ENCODE measurements at regions not wholly inside any gene's neighbourhood (a gene's known extent, or its start where the extent isn't known, plus 50 kb on each side); places are given as distances from the start of the nearest gene placed in this dataset.

- no peak for TF ChIP-seq CTCF (IDR thresholded peaks at IDR 0.05)
- no peak for TF ChIP-seq POLR2A (IDR thresholded peaks at IDR 0.05)
These were observed 268.8 kb downstream of the LMBRD1 start for GRCh38 chr6:69527921-69528476.

Measured in testis (tissue), 2 donors.